Peyer's patch (tissue), 4 donors: ENCODE measurements at regions not wholly inside any gene's neighbourhood (a gene's known extent, or its start where the extent isn't known, plus 50 kb on each side); places are given as distances from the start of the nearest gene placed in this dataset.

Experiments
- CTCF ChIP-seq, 6 experiments: fragments of 450-650 bp in 4 of 6; fragments of 200-600 bp in 2 of 6; sonication (generic) in 1 of 6; IDR thresholded peaks; one replicate each; pipeline ENCODE4 v1.5.1; 2017 to 2019; ENCODE audit warnings: antibody characterized with exemption in 6 of 6, mild to moderate bottlenecking in 3 of 6, moderate library complexity in 1 of 6
- POLR2A ChIP-seq, 2 donors: fragments of 450-650 bp; IDR thresholded peaks; one replicate each; pipeline ENCODE4 v1.5.1; 2017; ENCODE audit warnings: antibody characterized with exemption in 2 of 2, mild to moderate bottlenecking in 2 of 2, moderate library complexity in 2 of 2

- TF ChIP-seq CTCF (IDR thresholded peaks at IDR 0.05), result no peak
- no peak for TF ChIP-seq POLR2A (IDR thresholded peaks at IDR 0.05)
These were observed 52.1 kb downstream of the CARTPT start for GRCh38 chr5:71771191-71771590.
